GM18873 (cell line): ENCODE measurements at regions not wholly inside any gene's neighbourhood (a gene's known extent, or its start where the extent isn't known, plus 50 kb on each side); places are given as distances from the start of the nearest gene placed in this dataset.
"Not testable (repeated sequence)": the region's sequence is repeated elsewhere in the genome, so short reads cannot be mapped to it uniquely, and the experiment has no call there.

Experiments used
- ATAC-seq: cut with Tn5 transposase; IDR thresholded peaks from one replicate; pipeline ENCODE4 v1.9.1; 2021; ENCODE audit warnings: mild to moderate bottlenecking, moderate library complexity, moderate number of reproducible peaks; ENCODE audit not compliant: unreplicated experiment, low FRiP score

- not testable (repeated sequence) for ATAC-seq
Measured at GRCh38 chr5:63388188-63388587, 574.1 kb downstream of the HTR1A start.

GRCh38 chr5:63375851-63376250 is 586.4 kb downstream of the HTR1A start:
- no peak for ATAC-seq

GRCh38 chr5:63374085-63374484 is 588.2 kb downstream of the HTR1A start:
- ATAC-seq, result no peak

GRCh38 chr5:63351164-63351563 is 611.1 kb downstream of the HTR1A start:
- no peak for ATAC-seq

- no peak for ATAC-seq
Measured at GRCh38 chr5:63346451-63346850, 615.8 kb downstream of the HTR1A start.

- ATAC-seq, result no peak
Measured at GRCh38 chr5:63341442-63341841, 620.8 kb downstream of the HTR1A start.

GRCh38 chr5:63323926-63324325 is 638.3 kb downstream of the HTR1A start:
- ATAC-seq, result no peak

- no peak for ATAC-seq
Measured at GRCh38 chr5:63314551-63314950, 647.7 kb downstream of the HTR1A start.

GRCh38 chr5:63310644-63311043 is 651.6 kb downstream of the HTR1A start:
- ATAC-seq, result no peak

GRCh38 chr5:63306909-63307308 is 655.3 kb downstream of the HTR1A start:
- no peak for ATAC-seq

- ATAC-seq, result no peak
Measured at GRCh38 chr5:63293317-63293716, 668.9 kb downstream of the HTR1A start.

- ATAC-seq, result no peak
Measured at GRCh38 chr5:63286724-63287123, 675.5 kb downstream of the HTR1A start.

- no peak for ATAC-seq
Measured at GRCh38 chr5:63263411-63263810, 684.8 kb downstream of the LRRC70 start.

- ATAC-seq, result no peak
Measured at GRCh38 chr5:63262185-63262981, 683.8 kb downstream of the LRRC70 start.

GRCh38 chr5:63261695-63262094 is 683.1 kb downstream of the LRRC70 start:
- ATAC-seq, result no peak

- no peak for ATAC-seq
Measured at GRCh38 chr5:63255594-63255993, 677.0 kb downstream of the LRRC70 start.

GRCh38 chr5:63250939-63251338 is 672.3 kb downstream of the LRRC70 start:
- ATAC-seq, result no peak

GRCh38 chr5:63249960-63250359 is 671.3 kb downstream of the LRRC70 start:
- no peak for ATAC-seq

- ATAC-seq, result no peak
Measured at GRCh38 chr5:63247651-63248050, 669.0 kb downstream of the LRRC70 start.

GRCh38 chr5:63245271-63245670 is 666.7 kb downstream of the LRRC70 start:
- no peak for ATAC-seq

GRCh38 chr5:63240063-63240755 is 661.6 kb downstream of the LRRC70 start:
- no peak for ATAC-seq

GRCh38 chr5:63233911-63234310 is 655.3 kb downstream of the LRRC70 start:
- no peak for ATAC-seq
